GM12878 (cell line): ENCODE measurements at regions not wholly inside any gene's neighbourhood (a gene's known extent, or its start where the extent isn't known, plus 50 kb on each side); places are given as distances from the start of the nearest gene placed in this dataset.

ENCODE experiments used
- BRCA1 ChIP-seq: IDR thresholded peaks from 2 replicates; pipeline ENCODE4 v1.6.1; 2011; ENCODE audit warnings: low read depth, low read length, improper control_type of control experiment
- ZZZ3 ChIP-seq: IDR thresholded peaks from 2 replicates; pipeline ENCODE4 v1.6.1; 2011; ENCODE audit warnings: low read depth; ENCODE audit not compliant: control insufficient read depth, insufficient read length
- TF ChIP-seq, protein P1 (sequence below): IDR thresholded peaks from 2 replicates; pipeline ENCODE4 v1.6.1; 2012; ENCODE audit warnings: low read depth, low read length, improper control_type of control experiment
- TF ChIP-seq, protein P2 (sequence below): IDR thresholded peaks from 2 replicates; pipeline ENCODE4 v1.6.1; 2012; ENCODE audit warnings: low read depth, low read length, improper control_type of control experiment
- TF ChIP-seq, protein P3 (sequence below), 3 experiments: IDR thresholded peaks in 2 of 3; conservative IDR thresholded peaks in 1 of 3; 2 replicates each; pipeline ENCODE4 v1.5.1; 2011; ENCODE audit warnings: low read depth in 3 of 3, low read length in 3 of 3, mild to moderate bottlenecking in 3 of 3, control low read depth in 2 of 3, moderate library complexity in 2 of 3, inconsistent platforms in 1 of 3, mixed read lengths in 1 of 3; ENCODE audit not compliant: control insufficient read depth in 2 of 3, insufficient read depth in 1 of 3; ENCODE audit errors: extremely low read depth in 1 of 3

DNA sequence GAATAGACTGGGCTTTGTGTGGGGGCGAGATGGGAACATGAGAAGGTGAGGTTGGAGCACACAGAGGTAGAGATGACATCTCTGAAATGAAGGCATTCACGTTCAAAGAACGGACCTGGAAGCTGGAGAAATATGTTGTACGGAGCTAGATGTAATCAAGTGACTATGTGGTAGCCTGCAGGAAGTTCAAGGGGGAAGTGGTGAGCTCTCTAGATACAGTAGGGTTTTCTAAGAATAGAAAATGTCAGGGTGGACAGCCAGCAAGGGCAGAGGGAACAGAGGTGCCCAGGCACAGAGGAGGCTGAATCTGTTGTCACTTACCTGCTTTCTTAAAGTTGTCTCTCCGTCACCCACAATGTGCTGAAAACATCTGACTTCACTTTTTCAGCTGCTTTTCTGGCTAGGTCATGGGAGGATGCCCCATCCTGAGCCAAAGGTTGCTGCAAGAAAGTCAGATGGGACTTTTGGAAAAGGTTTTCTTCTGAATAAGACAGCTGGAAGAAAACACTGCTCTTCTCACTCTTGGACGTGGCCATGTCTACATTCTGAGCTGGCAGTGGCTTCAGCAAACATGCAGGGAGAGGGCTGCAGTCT, 171.5 kb upstream of the B3GAT1 start:
- TF ChIP-seq, protein P1, sequence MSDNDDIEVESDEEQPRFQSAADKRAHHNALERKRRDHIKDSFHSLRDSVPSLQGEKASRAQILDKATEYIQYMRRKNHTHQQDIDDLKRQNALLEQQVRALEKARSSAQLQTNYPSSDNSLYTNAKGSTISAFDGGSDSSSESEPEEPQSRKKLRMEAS, result no peak
- TF ChIP-seq, protein P2, sequence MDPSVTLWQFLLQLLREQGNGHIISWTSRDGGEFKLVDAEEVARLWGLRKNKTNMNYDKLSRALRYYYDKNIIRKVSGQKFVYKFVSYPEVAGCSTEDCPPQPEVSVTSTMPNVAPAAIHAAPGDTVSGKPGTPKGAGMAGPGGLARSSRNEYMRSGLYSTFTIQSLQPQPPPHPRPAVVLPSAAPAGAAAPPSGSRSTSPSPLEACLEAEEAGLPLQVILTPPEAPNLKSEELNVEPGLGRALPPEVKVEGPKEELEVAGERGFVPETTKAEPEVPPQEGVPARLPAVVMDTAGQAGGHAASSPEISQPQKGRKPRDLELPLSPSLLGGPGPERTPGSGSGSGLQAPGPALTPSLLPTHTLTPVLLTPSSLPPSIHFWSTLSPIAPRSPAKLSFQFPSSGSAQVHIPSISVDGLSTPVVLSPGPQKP, result no peak
- TF ChIP-seq ZZZ3 (no peak), BRCA1 (no peak)
- TF ChIP-seq, protein P3, sequence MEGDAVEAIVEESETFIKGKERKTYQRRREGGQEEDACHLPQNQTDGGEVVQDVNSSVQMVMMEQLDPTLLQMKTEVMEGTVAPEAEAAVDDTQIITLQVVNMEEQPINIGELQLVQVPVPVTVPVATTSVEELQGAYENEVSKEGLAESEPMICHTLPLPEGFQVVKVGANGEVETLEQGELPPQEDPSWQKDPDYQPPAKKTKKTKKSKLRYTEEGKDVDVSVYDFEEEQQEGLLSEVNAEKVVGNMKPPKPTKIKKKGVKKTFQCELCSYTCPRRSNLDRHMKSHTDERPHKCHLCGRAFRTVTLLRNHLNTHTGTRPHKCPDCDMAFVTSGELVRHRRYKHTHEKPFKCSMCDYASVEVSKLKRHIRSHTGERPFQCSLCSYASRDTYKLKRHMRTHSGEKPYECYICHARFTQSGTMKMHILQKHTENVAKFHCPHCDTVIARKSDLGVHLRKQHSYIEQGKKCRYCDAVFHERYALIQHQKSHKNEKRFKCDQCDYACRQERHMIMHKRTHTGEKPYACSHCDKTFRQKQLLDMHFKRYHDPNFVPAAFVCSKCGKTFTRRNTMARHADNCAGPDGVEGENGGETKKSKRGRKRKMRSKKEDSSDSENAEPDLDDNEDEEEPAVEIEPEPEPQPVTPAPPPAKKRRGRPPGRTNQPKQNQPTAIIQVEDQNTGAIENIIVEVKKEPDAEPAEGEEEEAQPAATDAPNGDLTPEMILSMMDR (IDR thresholded peaks at IDR 0.05 in 2 of 3, conservative IDR thresholded peaks at IDR 0.05 in 1 of 3; ENCODE audit: control insufficient read depth in 2 of 3, extremely low read depth in 1 of 3, insufficient read depth in 1 of 3, low read depth in 3 of 3, low read length in 3 of 3), result no peak
